OCI-LY3 (cell line): ENCODE measurements at regions not wholly inside any gene's neighbourhood (a gene's known extent, or its start where the extent isn't known, plus 50 kb on each side); places are given as distances from the start of the nearest gene placed in this dataset.

ENCODE experiments used
- H2AFZ ChIP-seq: fragments of 200-600, 300-600 bp; shearing (Covaris generic); 2 replicates; pipeline ENCODE4 v1.6.0; 2014; ENCODE audit warnings: antibody characterized with exemption, low read depth, low read length
- H3K27ac ChIP-seq: fragments of 200-600, 300-600 bp; sonication (generic); 2 replicates; pipeline ENCODE4 v1.5.1; 2014; ENCODE audit warnings: mild to moderate bottlenecking, low read length, moderate library complexity, mixed read lengths
- H3K27me3 ChIP-seq: fragments of 200-600, 300-600 bp; sonication (generic); 2 replicates; pipeline ENCODE4 v1.6.1; 2014; ENCODE audit warnings: low read depth, low read length, mixed read lengths
- H3K36me3 ChIP-seq: fragments of 200-600, 300-600 bp; sonication (generic); replicated peaks from 2 replicates; pipeline ENCODE3; 2014; ENCODE audit warnings: low read depth, low read length, mixed read lengths
- H3K4me1 ChIP-seq: fragments of 300-600, 200-600 bp; sonication (generic); 2 replicates; pipeline ENCODE4 v1.6.1; 2014; ENCODE audit warnings: low read length, mixed read lengths
- H3K4me2 ChIP-seq: fragments of 200-600, 300-600 bp; sonication (generic); 2 replicates; pipeline ENCODE4 v1.6.1; 2014; ENCODE audit warnings: low read length, mixed read lengths
- H3K4me3 ChIP-seq: fragments of 300-600, 200-600 bp; sonication (generic); 2 replicates; pipeline ENCODE4 v1.5.1; 2014; ENCODE audit warnings: antibody characterized with exemption, mild to moderate bottlenecking, low read length, moderate library complexity
- H3K79me2 ChIP-seq: fragments of 300-600, 200-600 bp; shearing (Covaris generic); 2 replicates; pipeline ENCODE4 v1.6.1; 2014; ENCODE audit warnings: mild to moderate bottlenecking, low read length, mixed read lengths
- H3K9ac ChIP-seq: fragments of 300-600, 200-600 bp; shearing (Covaris generic); 2 replicates; pipeline ENCODE4 v1.6.0; 2014; ENCODE audit warnings: mild to moderate bottlenecking, low read length, moderate library complexity
- H3K9me3 ChIP-seq: fragments of 200-600, 300-600 bp; shearing (Covaris generic); 2 replicates; pipeline ENCODE4 v1.6.1; 2014; ENCODE audit warnings: low read length, mixed read lengths; ENCODE audit not compliant: insufficient read depth
- H4K20me1 ChIP-seq: fragments of 200-600, 300-600 bp; sonication (generic); 2 replicates; pipeline ENCODE4 v1.6.1; 2016; ENCODE audit warnings: low read length, mixed read lengths; ENCODE audit not compliant: insufficient read depth
- CTCF ChIP-seq: fragments of 200-600, 300-600 bp; sonication (generic); IDR thresholded peaks from 2 replicates; pipeline ENCODE4 v1.5.1; 2014; ENCODE audit warnings: antibody characterized with exemption, low read length, low read depth
- EZH2phosphoT487 ChIP-seq: fragments of 200-600 bp; shearing (Covaris generic); IDR thresholded peaks from 2 replicates; pipeline ENCODE4 v1.6.1; 2018; ENCODE audit warnings: antibody characterized with exemption, mixed run types, low read depth

GRCh38 chr5:90111364-90112032 is 298.1 kb downstream of the CETN3 start:
- Histone ChIP-seq H3K27ac (0 out of 2 replicates have a peak overlapping the region, but pooled peaks have one; percentile 21), H3K4me1 (peaks cover 12% of the 10 kb centered on the region), H4K20me1 (no peaks in the 10 kb centered on the region), H3K9me3 (no peaks in the 10 kb centered on the region), H3K4me3 (peak overlapping the region; percentile 44), H3K36me3 (no peaks in the 10 kb centered on the region), H2AFZ (no peak overlapping the region; the same call in 1 of the 2 replicates), H3K27me3 (no peaks in the 10 kb centered on the region), H3K4me2 (peak overlapping the region; percentile 70), H3K9ac (no peak overlapping the region), H3K79me2 (no peaks in the 10 kb centered on the region)
- TF ChIP-seq EZH2phosphoT487, result no peak
- no peak for TF ChIP-seq CTCF

GRCh38 chr5:90109285-90109684 is 300.3 kb downstream of the CETN3 start:
- peaks cover 12% of the 10 kb centered on the region for H3K4me1 ChIP-seq
- no peaks in the 10 kb centered on the region for H3K27me3 ChIP-seq
- no peak overlapping the region for H2AFZ ChIP-seq
- no peaks in the 10 kb centered on the region for H3K9me3 ChIP-seq
- no peak overlapping the region for H3K27ac ChIP-seq
- H4K20me1 ChIP-seq, result no peaks in the 10 kb centered on the region
- H3K9ac ChIP-seq, result no peak overlapping the region
- no peaks in the 10 kb centered on the region for H3K79me2 ChIP-seq
- H3K4me3 ChIP-seq, result no peak overlapping the region
- H3K36me3 ChIP-seq, result no peaks in the 10 kb centered on the region
- no peak overlapping the region for H3K4me2 ChIP-seq
- no peak for TF ChIP-seq EZH2phosphoT487
- TF ChIP-seq CTCF, result no peak

- Histone ChIP-seq H3K9me3 (no peaks in the 10 kb centered on the region), H3K4me2 (no peak overlapping the region), H3K27ac (no peak overlapping the region), H4K20me1 (no peaks in the 10 kb centered on the region), H3K79me2 (no peaks in the 10 kb centered on the region), H3K4me3 (no peak overlapping the region), H3K9ac (no peak overlapping the region), H3K27me3 (no peaks in the 10 kb centered on the region), H2AFZ (no peak overlapping the region), H3K36me3 (no peaks in the 10 kb centered on the region), H3K4me1 (no peaks in the 10 kb centered on the region)
- TF ChIP-seq CTCF (no peak), EZH2phosphoT487 (no peak)
These were observed 310.5 kb downstream of the CETN3 start for GRCh38 chr5:90099099-90099498.

- Histone ChIP-seq H3K4me2 (no peak overlapping the region), H2AFZ (no peak overlapping the region), H3K27me3 (no peaks in the 10 kb centered on the region), H3K4me3 (no peak overlapping the region), H3K79me2 (no peaks in the 10 kb centered on the region), H3K9ac (no peak overlapping the region), H3K9me3 (no peaks in the 10 kb centered on the region), H3K36me3 (no peaks in the 10 kb centered on the region), H4K20me1 (no peaks in the 10 kb centered on the region), H3K27ac (no peak overlapping the region), H3K4me1 (no peaks in the 10 kb centered on the region)
- no peak for TF ChIP-seq EZH2phosphoT487
- no peak for TF ChIP-seq CTCF
These were observed 312.5 kb downstream of the CETN3 start for GRCh38 chr5:90097082-90097477.
